ENCODE measurements at regions not wholly inside any gene's neighbourhood (a gene's known extent, or its start where the extent isn't known, plus 50 kb on each side); places are given as distances from the start of the nearest gene placed in this dataset.

GRCh38 chr6:169899481-169900145, 148.2 kb downstream of the ERMARD start:
- no peak for DNase-seq

- DNase-seq = peak in 4 of 56 donors; percentile 8 to 22 (median 15)
These were observed 147.5 kb downstream of the ERMARD start for GRCh38 chr6:169898788-169899480.

GRCh38 chr6:169897601-169898358, 146.4 kb downstream of the ERMARD start:
- DNase-seq = no peak

- DNase-seq = no peak
These were observed 145.5 kb downstream of the ERMARD start for GRCh38 chr6:169896826-169897456.

GRCh38 chr6:169895926-169896761, 144.7 kb downstream of the ERMARD start:
- no peak for DNase-seq

- DNase-seq = no peak
These were observed 143.8 kb downstream of the ERMARD start for GRCh38 chr6:169895000-169895759.

- DNase-seq = no peak
These were observed 143.0 kb downstream of the ERMARD start for GRCh38 chr6:169894377-169894960.

- no peak for DNase-seq
These were observed 142.2 kb downstream of the ERMARD start for GRCh38 chr6:169893624-169894023.

- no peak for DNase-seq
These were observed 140.4 kb downstream of the ERMARD start for GRCh38 chr6:169891846-169892245.

GRCh38 chr6:169891421-169891820, 140.0 kb downstream of the ERMARD start:
- no peak for DNase-seq

- DNase-seq = no peak
These were observed 139.5 kb downstream of the ERMARD start for GRCh38 chr6:169890901-169891300.

GRCh38 chr6:169890049-169890448, 138.6 kb downstream of the ERMARD start:
- no peak for DNase-seq

- no peak for DNase-seq
These were observed 136.2 kb downstream of the ERMARD start for GRCh38 chr6:169887529-169888140.

GRCh38 chr6:169886631-169887227, 135.3 kb downstream of the ERMARD start:
- no peak for DNase-seq

- DNase-seq = no peak
These were observed 134.4 kb downstream of the ERMARD start for GRCh38 chr6:169885831-169886230.

- DNase-seq = no peak
These were observed 133.7 kb downstream of the ERMARD start for GRCh38 chr6:169885131-169885530.

- DNase-seq = no peak
These were observed 132.7 kb downstream of the ERMARD start for GRCh38 chr6:169884158-169884557.

GRCh38 chr6:169883316-169883715, 131.9 kb downstream of the ERMARD start:
- DNase-seq = no peak

GRCh38 chr6:169881976-169882375, 130.6 kb downstream of the ERMARD start:
- no peak for DNase-seq
